ENCODE measurements at regions not wholly inside any gene's neighbourhood (a gene's known extent, or its start where the extent isn't known, plus 50 kb on each side); places are given as distances from the start of the nearest gene placed in this dataset.
"Not testable (repeated sequence)": the region's sequence is repeated elsewhere in the genome, so short reads cannot be mapped to it uniquely, and the experiment has no call there.

- DNase-seq (ENCODE audit: low read depth) = not testable (repeated sequence)
These were observed 127.9 kb upstream of the ZNF217 start for GRCh38 chr20:53721445-53721963.

- not testable (repeated sequence) for DNase-seq (ENCODE audit: low read depth)
These were observed 125.6 kb upstream of the ZNF217 start for GRCh38 chr20:53719171-53719803.

DNA sequence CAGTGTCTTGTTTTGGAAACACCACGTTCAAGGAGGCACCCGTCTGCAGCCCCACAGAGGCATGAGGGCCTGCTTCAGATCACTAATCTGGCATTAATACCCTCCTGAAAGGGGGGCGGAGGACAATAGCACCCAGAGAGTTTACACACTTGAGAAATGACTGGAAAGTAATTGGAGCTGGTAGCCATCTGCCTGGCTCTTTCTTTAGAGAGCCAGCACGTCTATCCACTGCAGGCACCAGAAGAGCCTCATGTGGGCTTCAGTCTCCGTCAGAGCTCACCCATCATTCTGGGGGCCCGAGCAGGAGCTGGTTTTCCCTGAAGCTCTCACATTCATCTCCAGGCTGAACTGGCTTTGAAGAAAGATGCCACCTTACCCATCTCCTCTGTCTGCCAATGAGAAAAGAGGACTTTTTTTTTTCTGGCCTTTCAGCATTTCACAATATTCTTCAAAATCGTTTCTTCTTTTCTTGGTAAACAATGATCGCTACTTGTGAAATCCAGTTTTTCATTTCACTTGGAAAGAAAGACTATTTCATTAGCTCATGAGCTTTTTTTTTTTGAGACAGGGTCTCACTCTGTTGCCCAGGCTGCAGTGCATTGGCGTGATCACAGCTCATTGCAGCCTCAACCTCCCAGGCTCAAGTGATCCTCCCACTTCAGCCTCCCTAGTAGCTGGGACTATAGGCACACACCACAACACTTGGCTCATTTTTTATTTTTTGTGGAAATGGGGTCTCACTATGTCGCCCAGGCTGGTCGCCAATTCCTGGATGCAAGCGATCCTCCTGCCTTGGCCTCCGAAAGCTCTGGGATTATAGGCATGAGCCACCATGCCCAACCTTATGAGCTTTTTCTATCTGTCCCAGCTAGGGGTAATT lies 124.7 kb upstream of the ZNF217 start:
- DNase-seq (ENCODE audit: low read depth) = no peak

GRCh38 chr20:53716395-53716794 lies 122.8 kb upstream of the ZNF217 start:
- DNase-seq (ENCODE audit: low read depth) = no peak

DNA sequence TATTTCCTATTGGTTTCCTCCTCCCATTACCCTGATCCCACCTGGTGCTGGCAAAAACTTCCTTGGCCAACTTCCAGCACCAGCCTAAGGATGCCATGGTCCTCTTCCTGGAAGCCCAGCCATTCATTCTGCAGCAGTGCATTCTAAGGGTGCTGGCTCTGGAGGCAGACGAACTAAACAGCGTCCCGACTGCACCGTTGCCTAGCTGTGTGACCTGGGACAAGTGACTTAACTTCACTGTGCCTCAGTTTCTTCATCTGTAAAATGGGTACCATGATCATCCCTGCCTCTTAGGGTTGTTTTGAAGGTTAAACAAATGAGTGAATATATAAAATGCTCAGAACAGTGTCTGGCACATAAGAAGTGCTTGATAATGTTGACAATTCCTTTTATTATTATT lies 120.9 kb upstream of the ZNF217 start:
- DNase-seq (ENCODE audit: low read depth) = no peak

- DNase-seq (ENCODE audit: low read depth) = no peak
These were observed 119.9 kb upstream of the ZNF217 start for GRCh38 chr20:53713328-53714056.

DNA sequence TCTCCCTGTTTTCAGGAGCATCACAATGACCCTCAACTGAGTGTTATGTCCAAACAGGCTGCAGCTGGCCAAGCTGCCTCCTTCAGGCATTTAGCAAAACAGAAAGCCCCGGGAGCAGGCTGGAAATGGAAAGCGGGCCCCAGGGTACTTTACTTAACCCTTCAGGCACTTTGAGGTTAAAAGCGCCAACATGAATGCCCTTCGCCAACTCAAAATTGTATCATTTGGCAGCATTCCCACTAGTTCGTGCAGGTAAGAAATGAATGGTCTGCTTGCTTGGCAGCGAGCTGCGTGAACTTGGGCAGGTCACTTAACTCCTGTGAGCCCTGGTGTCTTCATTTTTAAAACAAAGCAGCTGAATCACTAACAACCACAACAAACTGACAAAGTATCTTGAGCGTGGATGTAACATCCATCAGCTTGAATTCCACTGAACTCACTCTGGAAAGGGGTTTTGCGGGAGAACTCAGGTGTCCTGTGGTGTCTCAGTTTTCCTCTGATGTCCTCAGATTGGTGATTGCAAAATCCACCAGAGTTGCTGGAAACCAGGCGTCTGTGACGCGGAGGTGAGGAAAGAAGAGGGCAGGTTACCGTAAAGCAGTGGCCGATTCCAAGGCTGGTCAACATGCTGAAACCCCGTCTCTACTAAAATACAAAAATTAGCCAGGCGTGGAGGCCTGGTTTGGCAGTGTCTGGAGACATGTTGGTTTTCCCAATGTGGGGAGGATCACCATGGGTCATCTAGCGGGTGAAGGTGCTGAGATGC lies 118.8 kb upstream of the ZNF217 start:
- no peak for DNase-seq (ENCODE audit: low read depth)

GRCh38 chr20:53711333-53712211 lies 117.9 kb upstream of the ZNF217 start:
- DNase-seq (ENCODE audit: low read depth) = no peak

DNA sequence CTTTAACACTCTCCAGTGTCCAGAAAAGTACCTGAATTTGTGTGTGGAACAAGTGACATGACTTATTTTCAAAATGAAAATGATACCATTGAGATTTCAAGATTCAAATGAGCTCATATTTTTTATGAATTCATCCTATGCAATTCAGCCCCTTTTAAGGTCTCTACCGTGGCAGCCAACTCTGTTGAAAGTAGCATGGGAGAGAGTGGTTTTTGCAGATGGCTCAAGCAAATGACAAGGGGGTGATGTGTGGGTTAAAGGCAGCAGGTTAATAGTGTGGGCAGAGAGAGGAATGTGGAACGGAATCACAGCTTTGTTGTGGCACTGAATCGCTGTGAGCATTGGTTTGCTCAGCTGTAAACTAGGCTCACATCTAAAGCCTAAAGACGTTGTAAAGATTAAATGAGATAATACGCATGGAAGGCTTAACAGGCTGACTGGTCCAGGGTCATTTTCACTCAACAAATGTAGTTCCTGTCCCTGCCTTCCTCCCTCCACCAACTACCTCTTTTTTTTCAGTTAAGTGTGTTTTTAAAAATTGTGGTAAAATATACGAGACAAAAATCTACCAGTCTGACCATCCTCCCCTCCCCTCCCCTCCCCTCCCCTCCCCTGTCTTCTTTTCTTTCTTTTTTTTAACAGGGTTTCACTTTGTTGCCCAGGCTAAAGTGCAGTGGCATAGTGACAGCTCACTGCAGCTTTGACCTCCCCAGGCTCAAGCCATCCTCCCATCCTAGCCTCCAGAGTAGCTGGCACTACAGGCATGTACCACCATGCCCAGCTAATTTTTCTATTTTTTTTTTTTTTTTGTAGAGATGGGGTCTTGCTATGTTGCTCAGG lies 114.7 kb upstream of the ZNF217 start:
- no peak for DNase-seq (ENCODE audit: low read depth)

GRCh38 chr20:53707371-53708055 lies 113.9 kb upstream of the ZNF217 start:
- no peak for DNase-seq (ENCODE audit: low read depth)

GRCh38 chr20:53706466-53707370 lies 113.1 kb upstream of the ZNF217 start:
- no peak for DNase-seq (ENCODE audit: low read depth)

GRCh38 chr20:53706008-53706465 lies 112.4 kb upstream of the ZNF217 start:
- DNase-seq (ENCODE audit: low read depth) = no peak

- no peak for DNase-seq (ENCODE audit: low read depth)
These were observed 109.0 kb upstream of the ZNF217 start for GRCh38 chr20:53702617-53703016.

- no peak for DNase-seq (ENCODE audit: low read depth)
These were observed 106.3 kb upstream of the ZNF217 start for GRCh38 chr20:53699906-53700305.

DNA sequence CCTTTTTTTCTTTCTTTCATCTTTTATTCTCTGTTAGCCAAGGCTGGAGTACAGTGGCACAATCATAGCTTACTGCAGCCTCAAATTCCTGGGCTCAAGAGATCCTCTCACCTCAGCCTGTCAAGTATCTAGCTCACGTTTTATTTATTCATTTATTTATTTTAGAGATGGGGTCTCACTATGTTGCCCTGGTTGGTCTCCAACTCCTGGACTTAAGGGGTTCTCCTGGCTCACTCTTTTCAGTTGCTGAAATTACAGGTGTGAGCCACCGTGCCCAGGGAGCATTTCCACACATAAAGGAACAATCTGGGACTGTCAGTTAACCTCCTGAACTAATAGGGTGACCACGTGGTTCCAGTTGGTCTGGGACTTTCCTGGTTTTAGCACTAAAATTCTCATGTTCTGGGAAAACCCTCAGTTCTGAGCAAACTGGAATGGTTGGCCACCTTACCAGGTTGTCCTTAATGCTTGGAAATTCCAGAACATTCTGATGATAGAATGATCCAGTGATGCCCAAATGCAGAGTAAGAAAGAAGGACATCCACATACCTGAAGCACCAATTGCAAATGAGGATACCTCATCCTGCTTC lies 105.5 kb upstream of the ZNF217 start:
- DNase-seq (ENCODE audit: low read depth) = no peak

- no peak for DNase-seq (ENCODE audit: low read depth)
These were observed 104.8 kb upstream of the ZNF217 start for GRCh38 chr20:53698371-53698978.

DNA sequence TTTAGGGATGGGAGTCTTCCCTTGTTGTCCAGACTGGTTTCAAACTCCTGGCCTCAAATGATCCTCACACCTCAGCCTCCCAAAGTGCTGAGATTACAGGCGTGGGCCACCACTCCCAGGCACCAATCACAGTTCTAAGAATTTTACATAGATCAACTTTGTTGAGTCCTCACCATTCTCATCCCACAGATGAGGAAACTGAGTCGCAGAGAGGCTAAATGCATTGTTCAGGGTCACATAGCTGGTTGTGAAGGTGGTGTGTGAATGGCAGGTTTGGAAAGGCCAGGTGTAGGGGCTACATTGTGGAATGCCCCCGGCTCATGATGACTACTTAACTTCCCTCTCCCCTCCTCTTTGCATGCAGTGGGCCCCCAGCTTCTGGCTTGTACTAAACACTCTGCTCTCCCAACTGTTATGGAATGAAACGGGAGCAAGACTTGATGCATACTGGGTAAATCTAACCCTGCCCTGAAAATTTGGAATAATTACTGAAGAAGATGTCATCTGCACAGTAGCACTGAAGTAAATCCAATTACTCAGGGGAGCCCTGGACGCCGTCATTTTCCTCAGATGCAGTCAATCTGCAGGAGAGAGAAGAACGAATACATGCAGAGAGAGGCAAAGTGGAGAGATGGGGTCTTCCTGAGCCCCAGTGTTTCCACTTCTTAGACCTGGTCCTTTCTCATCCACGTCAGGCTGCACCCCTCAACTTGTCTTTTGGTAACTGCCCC lies 102.3 kb upstream of the ZNF217 start:
- DNase-seq (ENCODE audit: low read depth) = no peak

Data from T-helper 22 cell (primary cell).